ENCODE measurements at regions not wholly inside any gene's neighbourhood (a gene's known extent, or its start where the extent isn't known, plus 50 kb on each side); places are given as distances from the start of the nearest gene placed in this dataset.

DNA sequence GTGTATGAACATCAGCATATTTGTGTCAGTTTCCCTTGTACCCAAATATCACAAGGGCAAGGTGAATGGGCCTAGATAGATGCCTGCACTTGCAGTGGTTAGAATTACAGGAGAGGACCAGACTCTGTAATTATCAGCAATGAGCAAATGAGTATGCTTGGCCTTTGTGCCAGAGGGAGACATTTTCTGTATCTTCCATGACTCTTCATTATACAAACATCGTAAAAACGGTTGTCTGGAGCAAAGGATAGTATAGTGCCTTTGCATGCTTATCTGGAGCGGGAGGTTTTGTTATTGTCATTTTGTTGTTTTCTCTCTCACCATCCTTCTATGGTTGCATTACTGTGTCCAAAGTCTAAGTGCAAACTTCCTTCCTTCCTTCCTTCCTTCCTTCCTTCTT, 1568.5 kb upstream of the NUDT12 start:
- TF ChIP-seq GATA2 (IDR thresholded peaks at IDR 0.05; ENCODE audit: low read depth, low read length) (no peak), GATA3 (IDR thresholded peaks at IDR 0.05; ENCODE audit: low read depth, low read length) (no peak)
